CD4-positive, alpha-beta T cell (primary cell): ENCODE measurements at regions not wholly inside any gene's neighbourhood (a gene's known extent, or its start where the extent isn't known, plus 50 kb on each side); places are given as distances from the start of the nearest gene placed in this dataset.

Experiments
- ATAC-seq: fragments of 200-7000 bp; cut with Tn5 transposase; one replicate; pipeline ENCODE4 v1.10.0; 2022; ENCODE audit warnings: mild to moderate bottlenecking; ENCODE audit not compliant: poor library complexity
- CTCF ChIA-PET: fragments of 350-600 bp; sonication (Branson Sonifier 250); formaldehyde crosslinking; loops from one replicate; lab custom pipeline; 2021; ENCODE audit warnings: antibody characterized with exemption, inconsistent platforms; lab: Charles Lee
- POLR2A ChIA-PET: fragments of 350-600 bp; sonication (Branson Sonifier 250); formaldehyde crosslinking; loops from one replicate; lab custom pipeline; 2021; ENCODE audit warnings: antibody characterized with exemption, inconsistent platforms; lab: Charles Lee
- DNase-seq, 14 experiments: peaks; one replicate each; pipeline ENCODE4 v3.0.0-alpha.2; 2013 to 2020; ENCODE audit warnings: mixed read lengths in 2 of 14
- H3K27ac ChIP-seq, 2 donors: one replicate each; pipeline versions ENCODE4 v1.5.1 to v1.7.0; 2013; ENCODE audit warnings: low read length in 2 of 2, low read depth in 1 of 2, mild to moderate bottlenecking in 1 of 2
- H3K27me3 ChIP-seq, 2 experiments: 1 replicate in 1 of 2; 2 replicates in 1 of 2; pipeline versions ENCODE4 v1.6.1 to v1.7.0; 2013; ENCODE audit warnings: low read length in 2 of 2, control low read depth in 1 of 2, mild to moderate bottlenecking in 1 of 2, moderate library complexity in 1 of 2; ENCODE audit not compliant: insufficient read depth in 2 of 2, control insufficient read depth in 1 of 2
- H3K36me3 ChIP-seq: one replicate; pipeline ENCODE4 v1.6.1; 2013; ENCODE audit warnings: low read length, control low read depth; ENCODE audit not compliant: insufficient read depth
- H3K4me1 ChIP-seq: one replicate; pipeline ENCODE4 v1.6.1; 2013; ENCODE audit warnings: low read length, control low read depth; ENCODE audit not compliant: insufficient read depth
- H3K4me3 ChIP-seq: one replicate; pipeline ENCODE4 v1.5.1; 2013; ENCODE audit warnings: mild to moderate bottlenecking, low read length, moderate library complexity
- H3K9me3 ChIP-seq, 2 experiments: 1 replicate in 1 of 2; 2 replicates in 1 of 2; pipeline versions ENCODE4 v1.6.1 to v1.7.0; 2013; ENCODE audit warnings: low read length in 2 of 2, mild to moderate bottlenecking in 2 of 2, control low read depth in 1 of 2, moderate library complexity in 1 of 2; ENCODE audit not compliant: control insufficient read depth in 1 of 2, insufficient read depth in 1 of 2
- H3K27ac Mint-ChIP-seq: one replicate; pipeline ENCODE4 v1.8.0; 2020; ENCODE audit warnings: mixed read lengths
- H3K27me3 Mint-ChIP-seq: one replicate; pipeline ENCODE4 v1.8.0; 2021; ENCODE audit warnings: mixed read lengths
- H3K36me3 Mint-ChIP-seq: one replicate; pipeline ENCODE4 v1.8.0; 2021; ENCODE audit warnings: low read depth, mixed read lengths
- H3K4me1 Mint-ChIP-seq: one replicate; pipeline ENCODE4 v1.8.0; 2021; ENCODE audit warnings: low read depth, mixed read lengths
- H3K4me3 Mint-ChIP-seq: one replicate; pipeline ENCODE4 v1.8.0; 2020; ENCODE audit warnings: mild to moderate bottlenecking, mixed read lengths
- H3K9me3 Mint-ChIP-seq: one replicate; pipeline ENCODE4 v1.8.0; 2020; ENCODE audit warnings: mixed read lengths
- intact Hi-C, 2 experiments: fragments of 100-400 bp; cut with DNase I in 1 of 2; cut with micrococcal nuclease in 1 of 2; formaldehyde crosslinking; loops; one replicate each; pipeline versions ENCODE4 v1.15.1 to v1.9.0; 2023 to 2025; cut with DNase I, micrococcal nuclease
- TF ChIP-seq, protein P1 (sequence below): fragments of 200-600 bp; IDR thresholded peaks from one replicate; pipeline ENCODE4 v1.8.0; 2022; ENCODE audit warnings: antibody characterized with exemption, mild to moderate bottlenecking

DNA sequence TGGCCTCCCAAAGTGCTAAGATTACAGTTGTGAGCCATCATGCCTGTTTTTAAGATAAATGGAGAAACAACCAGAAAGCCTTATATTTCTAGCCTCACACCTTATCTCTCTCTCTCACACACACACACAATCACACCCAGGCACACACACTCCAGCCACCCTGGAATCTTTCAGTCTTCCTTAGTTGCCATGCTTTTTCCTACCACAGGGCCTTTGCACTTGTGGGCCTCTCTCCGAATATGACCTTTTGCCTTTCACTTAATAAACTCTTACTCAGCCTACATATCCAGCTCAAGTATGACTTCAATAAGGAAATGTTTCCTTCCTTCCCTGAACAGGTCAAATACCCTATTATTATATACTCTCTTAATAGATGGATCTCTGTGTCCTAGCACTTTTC lies 290.7 kb downstream of the NFIB start:
- H3K4me3 Mint-ChIP-seq, result no peak overlapping the region
- POLR2A ChIA-PET, result no interaction called here
- TF ChIP-seq, protein P1, sequence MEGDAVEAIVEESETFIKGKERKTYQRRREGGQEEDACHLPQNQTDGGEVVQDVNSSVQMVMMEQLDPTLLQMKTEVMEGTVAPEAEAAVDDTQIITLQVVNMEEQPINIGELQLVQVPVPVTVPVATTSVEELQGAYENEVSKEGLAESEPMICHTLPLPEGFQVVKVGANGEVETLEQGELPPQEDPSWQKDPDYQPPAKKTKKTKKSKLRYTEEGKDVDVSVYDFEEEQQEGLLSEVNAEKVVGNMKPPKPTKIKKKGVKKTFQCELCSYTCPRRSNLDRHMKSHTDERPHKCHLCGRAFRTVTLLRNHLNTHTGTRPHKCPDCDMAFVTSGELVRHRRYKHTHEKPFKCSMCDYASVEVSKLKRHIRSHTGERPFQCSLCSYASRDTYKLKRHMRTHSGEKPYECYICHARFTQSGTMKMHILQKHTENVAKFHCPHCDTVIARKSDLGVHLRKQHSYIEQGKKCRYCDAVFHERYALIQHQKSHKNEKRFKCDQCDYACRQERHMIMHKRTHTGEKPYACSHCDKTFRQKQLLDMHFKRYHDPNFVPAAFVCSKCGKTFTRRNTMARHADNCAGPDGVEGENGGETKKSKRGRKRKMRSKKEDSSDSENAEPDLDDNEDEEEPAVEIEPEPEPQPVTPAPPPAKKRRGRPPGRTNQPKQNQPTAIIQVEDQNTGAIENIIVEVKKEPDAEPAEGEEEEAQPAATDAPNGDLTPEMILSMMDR, result no peak
- H3K36me3 Mint-ChIP-seq, result no peaks in the 10 kb centered on the region
- Histone ChIP-seq H3K9me3 (no peaks in the 10 kb centered on the region), H3K36me3 (no peaks in the 10 kb centered on the region), H3K4me3 (no peak overlapping the region), H3K27me3 (no peaks in the 10 kb centered on the region), H3K4me1 (no peaks in the 10 kb centered on the region), H3K27ac (no peak overlapping the region)
- peaks cover 6% of the 10 kb centered on the region for H3K9me3 Mint-ChIP-seq
- CTCF ChIA-PET, result no interaction called here
- no peak overlapping the region for H3K27ac Mint-ChIP-seq
- ATAC-seq (no peak), DNase-seq (no peak)
- no peaks in the 10 kb centered on the region for H3K4me1 Mint-ChIP-seq
- intact Hi-C loops, result no loop called here
- no peaks in the 10 kb centered on the region for H3K27me3 Mint-ChIP-seq

DNA sequence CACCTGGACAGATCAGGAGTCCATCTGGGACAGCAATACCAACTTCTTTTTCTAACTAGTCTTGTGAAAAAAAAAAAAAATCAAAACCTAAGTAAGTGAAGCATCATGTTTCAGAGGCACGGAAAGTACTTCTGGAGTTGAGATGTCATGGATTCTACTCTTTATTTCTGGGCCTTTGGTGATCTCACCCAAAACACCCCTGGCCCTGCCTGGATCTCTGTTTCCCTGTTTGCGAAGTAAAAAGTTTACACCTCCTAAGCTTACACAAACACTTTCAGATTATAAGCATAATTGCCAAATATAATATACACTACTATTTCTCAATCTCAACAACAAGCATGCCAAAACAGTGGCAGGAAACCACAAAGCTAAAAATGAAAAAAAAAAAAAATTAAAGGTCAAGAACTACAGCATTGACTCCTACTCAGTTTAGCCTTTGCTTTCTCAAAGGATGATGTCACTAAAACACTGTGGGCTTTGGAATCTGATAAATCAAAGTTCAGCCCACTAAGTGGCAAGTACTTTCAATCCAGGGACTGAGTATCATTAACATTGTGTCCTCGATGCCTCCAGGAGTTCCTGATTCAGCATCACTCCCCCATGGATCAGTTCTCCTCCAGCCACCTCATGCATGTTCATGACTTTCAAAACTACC lies 291.9 kb downstream of the NFIB start:
- Histone ChIP-seq H3K9me3 (no peaks in the 10 kb centered on the region), H3K4me1 (no peaks in the 10 kb centered on the region), H3K27ac (no peak overlapping the region), H3K27me3 (no peaks in the 10 kb centered on the region), H3K36me3 (no peaks in the 10 kb centered on the region), H3K4me3 (no peak overlapping the region)
- intact Hi-C loops, result no loop called here
- TF ChIP-seq, protein P1, result no peak
- Mint-ChIP-seq H3K27me3 (no peaks in the 10 kb centered on the region), H3K4me1 (no peaks in the 10 kb centered on the region), H3K4me3 (no peak overlapping the region), H3K36me3 (no peaks in the 10 kb centered on the region), H3K27ac (no peak overlapping the region), H3K9me3 (peaks cover 6% of the 10 kb centered on the region)
- POLR2A ChIA-PET, result no interaction called here
- no peak for DNase-seq
- CTCF ChIA-PET, result no interaction called here
- ATAC-seq, result no peak

DNA sequence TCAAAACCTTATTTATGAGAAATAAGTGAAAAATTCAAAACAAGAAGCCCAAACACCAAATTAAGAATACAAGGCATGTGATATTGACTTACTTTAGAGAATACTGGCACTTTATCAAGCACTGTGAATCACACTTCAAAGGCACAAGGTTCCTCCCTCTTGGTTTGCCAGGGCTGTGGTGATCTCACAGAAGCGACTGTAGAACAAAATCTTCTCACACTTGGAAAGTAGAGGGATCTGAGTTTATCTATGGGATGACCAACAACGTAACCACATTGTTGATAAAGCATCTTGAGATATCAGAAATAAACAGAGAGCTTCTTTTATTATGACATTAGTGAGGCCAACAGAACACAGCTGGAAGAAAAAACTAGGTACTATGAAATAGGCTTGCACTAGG lies 295.9 kb downstream of the NFIB start:
- Histone ChIP-seq H3K9me3 (peaks cover 0 to 3% of the 10 kb centered on the region in 2 experiments), H3K4me1 (no peaks in the 10 kb centered on the region), H3K36me3 (no peaks in the 10 kb centered on the region), H3K27ac (no peak overlapping the region), H3K27me3 (no peaks in the 10 kb centered on the region), H3K4me3 (no peak overlapping the region)
- no peak overlapping the region for H3K27ac Mint-ChIP-seq
- TF ChIP-seq, protein P1, result no peak
- no peaks in the 10 kb centered on the region for H3K36me3 Mint-ChIP-seq
- peaks cover 4% of the 10 kb centered on the region for H3K9me3 Mint-ChIP-seq
- ChIA-PET POLR2A (no interaction called here), CTCF (no interaction called here)
- H3K4me1 Mint-ChIP-seq, result no peaks in the 10 kb centered on the region
- no peak overlapping the region for H3K4me3 Mint-ChIP-seq
- DNase-seq (no peak), ATAC-seq (no peak)
- intact Hi-C loops, result no loop called here
- no peaks in the 10 kb centered on the region for H3K27me3 Mint-ChIP-seq
